ENCODE measurements at regions not wholly inside any gene's neighbourhood (a gene's known extent, or its start where the extent isn't known, plus 50 kb on each side); places are given as distances from the start of the nearest gene placed in this dataset.

GRCh38 chr5:40021007-40021406 lies 596.2 kb upstream of the DAB2 start:
- H3K27ac ChIP-seq, result no peak overlapping the region
- no peak for DNase-seq (ENCODE audit: low read depth, low spot score)

- H3K27ac ChIP-seq, result no peak overlapping the region
- DNase-seq (ENCODE audit: low read depth, low spot score), result no peak
Measured at GRCh38 chr5:40017918-40018317, 593.1 kb upstream of the DAB2 start.

- no peak for DNase-seq (ENCODE audit: low read depth, low spot score)
Measured at GRCh38 chr5:40017135-40017534, 592.4 kb upstream of the DAB2 start.

GRCh38 chr5:40010436-40010835 lies 585.7 kb upstream of the DAB2 start:
- H3K27ac ChIP-seq, result no peak overlapping the region
- no peak for DNase-seq (ENCODE audit: low read depth, low spot score)

More at GRCh38 chr5:40017135-40017534, 592.4 kb upstream of the DAB2 start:
- no peak overlapping the region for H3K27ac ChIP-seq

- DNase-seq (ENCODE audit: low read depth, low spot score), result no peak
- no peak overlapping the region for H3K27ac ChIP-seq
Measured at GRCh38 chr5:40006260-40006659, 581.5 kb upstream of the DAB2 start.

- no peak for DNase-seq (ENCODE audit: low read depth, low spot score)
Measured at GRCh38 chr5:40001796-40002195, 577.0 kb upstream of the DAB2 start.

GRCh38 chr5:39998518-39998917 lies 573.7 kb upstream of the DAB2 start:
- DNase-seq (ENCODE audit: low read depth, low spot score), result no peak

More at GRCh38 chr5:40001796-40002195, 577.0 kb upstream of the DAB2 start:
- no peak overlapping the region for H3K27ac ChIP-seq

GRCh38 chr5:39995990-39996389 lies 571.2 kb upstream of the DAB2 start:
- H3K27ac ChIP-seq, result no peak overlapping the region
- no peak for DNase-seq (ENCODE audit: low read depth, low spot score)

More at GRCh38 chr5:39998518-39998917, 573.7 kb upstream of the DAB2 start:
- no peak overlapping the region for H3K27ac ChIP-seq

- DNase-seq (ENCODE audit: low read depth, low spot score), result no peak
- H3K27ac ChIP-seq, result no peak overlapping the region
Measured at GRCh38 chr5:39992617-39993202, 567.9 kb upstream of the DAB2 start.

- no peak overlapping the region for H3K27ac ChIP-seq
- no peak for DNase-seq (ENCODE audit: low read depth, low spot score)
Measured at GRCh38 chr5:39986614-39987013, 561.8 kb upstream of the DAB2 start.

- DNase-seq (ENCODE audit: low read depth, low spot score), result no peak
- no peak overlapping the region for H3K27ac ChIP-seq
Measured at GRCh38 chr5:39980056-39980455, 555.3 kb upstream of the DAB2 start.

GRCh38 chr5:39977066-39977655 lies 552.4 kb upstream of the DAB2 start:
- no peak for DNase-seq (ENCODE audit: low read depth, low spot score)
- no peak overlapping the region for H3K27ac ChIP-seq

- no peak for DNase-seq (ENCODE audit: low read depth, low spot score)
- no peak overlapping the region for H3K27ac ChIP-seq
Measured at GRCh38 chr5:39970117-39970798, 545.5 kb upstream of the DAB2 start.

GRCh38 chr5:39968381-39968780 lies 543.6 kb upstream of the DAB2 start:
- no peak for DNase-seq (ENCODE audit: low read depth, low spot score)
- H3K27ac ChIP-seq, result no peak overlapping the region

- DNase-seq (ENCODE audit: low read depth, low spot score), result no peak
- no peak overlapping the region for H3K27ac ChIP-seq
Measured at GRCh38 chr5:39955156-39955555, 530.4 kb upstream of the DAB2 start.

GRCh38 chr5:39951070-39951469 lies 526.3 kb upstream of the DAB2 start:
- DNase-seq (ENCODE audit: low read depth, low spot score), result no peak
- H3K27ac ChIP-seq, result no peak overlapping the region

GRCh38 chr5:39948867-39949468 lies 524.2 kb upstream of the DAB2 start:
- H3K27ac ChIP-seq, result no peak overlapping the region
- DNase-seq (ENCODE audit: low read depth, low spot score), result peak; percentile 18

- DNase-seq (ENCODE audit: low read depth, low spot score), result no peak
Measured at GRCh38 chr5:39948341-39948740, 523.6 kb upstream of the DAB2 start.

GRCh38 chr5:39947657-39948056 lies 522.9 kb upstream of the DAB2 start:
- H3K27ac ChIP-seq, result no peak overlapping the region
- DNase-seq (ENCODE audit: low read depth, low spot score), result no peak

More at GRCh38 chr5:39948341-39948740, 523.6 kb upstream of the DAB2 start:
- H3K27ac ChIP-seq, result no peak overlapping the region

GRCh38 chr5:39946356-39947045 lies 521.7 kb upstream of the DAB2 start:
- no peak overlapping the region for H3K27ac ChIP-seq
- no peak for DNase-seq (ENCODE audit: low read depth, low spot score)

GRCh38 chr5:39945870-39946269 lies 521.1 kb upstream of the DAB2 start:
- no peak for DNase-seq (ENCODE audit: low read depth, low spot score)
- no peak overlapping the region for H3K27ac ChIP-seq

Measured in epithelial cell of prostate (primary cell).